ENCODE measurements at regions not wholly inside any gene's neighbourhood (a gene's known extent, or its start where the extent isn't known, plus 50 kb on each side); places are given as distances from the start of the nearest gene placed in this dataset.

DNA sequence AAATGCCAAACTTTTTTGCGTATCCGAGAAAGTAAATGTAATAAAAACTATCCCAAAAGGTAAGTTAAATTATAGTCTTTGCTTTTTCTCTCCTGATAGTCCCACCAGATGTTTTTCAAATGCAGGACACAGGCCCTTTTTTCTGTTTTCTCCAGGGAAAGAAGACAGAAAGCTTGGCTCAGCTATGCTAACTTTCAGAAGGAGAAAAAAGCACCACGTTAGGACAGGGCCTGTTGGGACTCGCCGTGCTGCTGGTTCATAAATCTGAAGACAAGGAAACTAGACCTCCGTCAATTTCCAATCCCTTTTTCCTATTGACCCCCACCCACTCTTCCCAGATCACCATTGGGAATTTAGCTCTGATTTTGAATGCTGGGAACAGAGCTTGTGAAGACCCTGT, 220.9 kb upstream of the SFRP2 start:
- Histone ChIP-seq H3K27me3 (ENCODE audit: insufficient read depth, low read length) (no peaks in the 10 kb centered on the region), H3K4me3 (ENCODE audit: low read length) (no peak overlapping the region), H3K9me3 (ENCODE audit: insufficient read depth, low read depth, low read length) (no peaks in the 10 kb centered on the region), H3K27ac (ENCODE audit: low read depth, low read length) (no peak overlapping the region), H3K36me3 (ENCODE audit: insufficient read depth, low read length) (no peaks in the 10 kb centered on the region), H3K4me1 (ENCODE audit: insufficient read depth, low read length) (no peaks in the 10 kb centered on the region), H3K9ac (ENCODE audit: low read depth, low read length) (no peak overlapping the region)
- 96% methylated on average over 4 of the region's 6 CpGs for WGBS

DNA sequence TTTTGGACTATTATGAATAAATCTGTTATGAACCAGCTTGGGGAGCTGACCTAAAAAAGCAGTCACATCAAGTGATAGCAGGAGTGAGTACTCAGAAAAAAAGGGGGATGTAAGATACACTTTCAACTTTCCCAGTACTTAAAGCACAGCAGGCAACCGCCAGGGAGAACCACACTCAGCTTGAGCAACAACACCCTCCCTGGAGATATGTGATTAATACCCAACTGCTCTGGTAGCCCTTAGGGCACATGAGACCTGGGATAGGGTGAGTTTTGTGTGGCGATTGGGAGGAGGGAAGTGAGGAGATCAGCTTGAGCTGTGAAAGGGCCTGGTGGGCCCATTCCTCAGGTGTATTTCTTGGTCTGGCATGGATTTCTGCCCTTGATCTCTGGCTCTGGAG, 220.3 kb upstream of the SFRP2 start:
- no peaks in the 10 kb centered on the region for H3K9me3 ChIP-seq (ENCODE audit: insufficient read depth, low read depth, low read length)
- H3K4me1 ChIP-seq (ENCODE audit: insufficient read depth, low read length) = no peaks in the 10 kb centered on the region
- H3K36me3 ChIP-seq (ENCODE audit: insufficient read depth, low read length) = no peaks in the 10 kb centered on the region
- no peaks in the 10 kb centered on the region for H3K27me3 ChIP-seq (ENCODE audit: insufficient read depth, low read length)
- no peak overlapping the region for H3K9ac ChIP-seq (ENCODE audit: low read depth, low read length)
- no peak overlapping the region for H3K4me3 ChIP-seq (ENCODE audit: low read length)
- WGBS = 74% methylated on average over 2 of the region's 2 CpGs
- H3K27ac ChIP-seq (ENCODE audit: low read depth, low read length) = no peak overlapping the region

DNA sequence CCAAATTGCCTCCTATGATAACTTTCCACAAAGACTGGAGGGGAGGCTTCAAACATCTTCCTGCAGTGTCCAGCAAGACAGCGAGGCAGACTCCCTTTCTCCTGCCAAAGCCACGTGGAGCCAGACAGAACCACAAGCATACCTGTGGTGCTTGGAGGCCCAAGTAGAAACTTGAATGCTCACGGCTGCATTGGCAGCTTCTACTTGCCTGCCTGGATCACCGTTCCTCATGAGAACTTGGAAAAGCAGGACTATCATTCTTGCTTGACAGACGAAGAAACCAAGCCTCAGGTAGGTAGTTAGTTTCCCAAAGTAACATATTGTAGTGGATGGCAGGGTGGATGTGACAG, 216.3 kb upstream of the SFRP2 start:
- Histone ChIP-seq H3K9me3 (ENCODE audit: insufficient read depth, low read depth, low read length) (no peaks in the 10 kb centered on the region), H3K4me1 (ENCODE audit: insufficient read depth, low read length) (no peaks in the 10 kb centered on the region), H3K27ac (ENCODE audit: low read depth, low read length) (no peak overlapping the region), H3K27me3 (ENCODE audit: insufficient read depth, low read length) (no peaks in the 10 kb centered on the region), H3K9ac (ENCODE audit: low read depth, low read length) (no peak overlapping the region), H3K4me3 (ENCODE audit: low read length) (no peak overlapping the region), H3K36me3 (ENCODE audit: insufficient read depth, low read length) (no peaks in the 10 kb centered on the region)
- WGBS = 92% methylated on average over 5 of the region's 5 CpGs

- no peak overlapping the region for H3K9ac ChIP-seq (ENCODE audit: low read depth, low read length)
- no peak overlapping the region for H3K4me3 ChIP-seq (ENCODE audit: low read length)
- no peaks in the 10 kb centered on the region for H3K27me3 ChIP-seq (ENCODE audit: insufficient read depth, low read length)
- H3K27ac ChIP-seq (ENCODE audit: low read depth, low read length) = no peak overlapping the region
- no peaks in the 10 kb centered on the region for H3K9me3 ChIP-seq (ENCODE audit: insufficient read depth, low read depth, low read length)
- H3K4me1 ChIP-seq (ENCODE audit: insufficient read depth, low read length) = no peaks in the 10 kb centered on the region
- no peaks in the 10 kb centered on the region for H3K36me3 ChIP-seq (ENCODE audit: insufficient read depth, low read length)
- WGBS = 91% methylated on average over 7 of the region's 7 CpGs
Measured at GRCh38 chr4:154004507-154005170, 215.8 kb upstream of the SFRP2 start.

DNA sequence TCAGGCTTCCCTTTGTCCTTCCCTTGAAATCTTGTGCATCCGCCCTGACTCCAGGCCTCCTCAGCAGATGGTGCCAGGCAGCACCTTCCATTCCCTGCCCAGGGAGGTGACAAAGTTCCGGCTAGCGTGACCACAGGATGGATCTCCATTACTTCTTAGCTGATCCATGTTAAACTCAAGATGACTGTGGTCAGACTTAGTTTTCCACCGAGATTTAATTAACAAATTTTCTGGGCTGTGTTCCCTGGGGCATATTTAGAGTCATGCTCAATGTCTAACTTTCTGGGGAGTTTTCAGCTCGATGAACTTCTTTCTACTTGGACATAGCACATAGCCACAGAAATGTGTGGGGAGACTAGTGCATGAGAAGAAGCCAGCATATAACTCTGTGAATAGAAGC, 215.1 kb upstream of the SFRP2 start:
- 94% methylated on average over 5 of the region's 5 CpGs for WGBS
- H3K36me3 ChIP-seq (ENCODE audit: insufficient read depth, low read length) = no peaks in the 10 kb centered on the region
- H3K9ac ChIP-seq (ENCODE audit: low read depth, low read length) = no peak overlapping the region
- no peaks in the 10 kb centered on the region for H3K9me3 ChIP-seq (ENCODE audit: insufficient read depth, low read depth, low read length)
- no peak overlapping the region for H3K27ac ChIP-seq (ENCODE audit: low read depth, low read length)
- no peak overlapping the region for H3K4me3 ChIP-seq (ENCODE audit: low read length)
- no peaks in the 10 kb centered on the region for H3K4me1 ChIP-seq (ENCODE audit: insufficient read depth, low read length)
- H3K27me3 ChIP-seq (ENCODE audit: insufficient read depth, low read length) = no peaks in the 10 kb centered on the region

DNA sequence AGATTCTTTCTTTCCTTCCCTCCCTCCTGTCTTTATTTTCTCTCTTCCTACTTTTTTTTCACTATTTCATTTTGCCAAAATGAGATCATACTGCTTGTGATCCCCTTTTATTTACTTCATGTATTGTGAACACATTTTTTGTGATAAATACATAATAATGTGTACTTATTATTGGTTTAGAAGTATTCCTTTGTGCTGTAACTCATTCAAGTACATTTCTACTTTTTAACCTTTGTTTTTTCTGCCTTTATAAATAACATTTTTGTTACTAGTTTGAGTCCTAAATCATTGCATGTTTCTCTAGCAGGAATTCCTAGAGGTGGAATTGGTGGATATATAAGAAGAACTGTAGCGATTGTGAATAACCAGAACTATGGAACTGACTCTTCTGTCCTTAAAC, 214.5 kb upstream of the SFRP2 start:
- Histone ChIP-seq H3K36me3 (ENCODE audit: insufficient read depth, low read length) (no peaks in the 10 kb centered on the region), H3K9me3 (ENCODE audit: insufficient read depth, low read depth, low read length) (no peaks in the 10 kb centered on the region), H3K27me3 (ENCODE audit: insufficient read depth, low read length) (no peaks in the 10 kb centered on the region), H3K27ac (ENCODE audit: low read depth, low read length) (no peak overlapping the region), H3K4me3 (ENCODE audit: low read length) (no peak overlapping the region), H3K4me1 (ENCODE audit: insufficient read depth, low read length) (no peaks in the 10 kb centered on the region), H3K9ac (ENCODE audit: low read depth, low read length) (no peak overlapping the region)
- 100% methylated on average over 1 of the region's 1 CpG for WGBS

DNA sequence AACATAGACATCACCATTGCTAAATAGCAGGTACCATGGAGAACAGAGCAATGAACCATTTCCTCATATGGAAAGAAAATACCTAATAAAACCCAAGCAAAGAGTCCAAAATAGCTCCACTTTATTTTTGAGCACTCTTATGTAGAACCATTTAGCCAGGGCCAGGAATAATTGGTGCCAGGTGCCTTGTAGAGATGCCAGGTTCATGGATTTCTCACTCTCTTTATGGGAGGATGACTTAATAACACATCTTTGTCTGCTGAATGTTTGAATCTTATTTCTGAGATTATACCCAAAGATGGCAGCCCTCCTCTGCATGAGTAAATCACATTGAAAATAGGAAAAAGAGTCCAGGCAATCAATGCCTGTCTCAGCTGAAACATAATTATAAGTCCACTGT, 212.3 kb upstream of the SFRP2 start:
- H3K36me3 ChIP-seq (ENCODE audit: insufficient read depth, low read length) = no peaks in the 10 kb centered on the region
- no peak overlapping the region for H3K27ac ChIP-seq (ENCODE audit: low read depth, low read length)
- H3K4me3 ChIP-seq (ENCODE audit: low read length) = no peak overlapping the region
- H3K27me3 ChIP-seq (ENCODE audit: insufficient read depth, low read length) = no peaks in the 10 kb centered on the region
- no peaks in the 10 kb centered on the region for H3K4me1 ChIP-seq (ENCODE audit: insufficient read depth, low read length)
- no peaks in the 10 kb centered on the region for H3K9me3 ChIP-seq (ENCODE audit: insufficient read depth, low read depth, low read length)
- no peak overlapping the region for H3K9ac ChIP-seq (ENCODE audit: low read depth, low read length)

- no peak overlapping the region for H3K9ac ChIP-seq (ENCODE audit: low read depth, low read length)
- H3K27ac ChIP-seq (ENCODE audit: low read depth, low read length) = no peak overlapping the region
- no peaks in the 10 kb centered on the region for H3K9me3 ChIP-seq (ENCODE audit: insufficient read depth, low read depth, low read length)
- 80% methylated on average over 4 of the region's 4 CpGs for whole genome bisulfite sequencing
- H3K4me1 ChIP-seq (ENCODE audit: insufficient read depth, low read length) = no peaks in the 10 kb centered on the region
- no peak overlapping the region for H3K4me3 ChIP-seq (ENCODE audit: low read length)
- H3K36me3 ChIP-seq (ENCODE audit: insufficient read depth, low read length) = no peaks in the 10 kb centered on the region
- no peaks in the 10 kb centered on the region for H3K27me3 ChIP-seq (ENCODE audit: insufficient read depth, low read length)
Measured at GRCh38 chr4:153997516-153997915, 208.6 kb upstream of the SFRP2 start.

DNA sequence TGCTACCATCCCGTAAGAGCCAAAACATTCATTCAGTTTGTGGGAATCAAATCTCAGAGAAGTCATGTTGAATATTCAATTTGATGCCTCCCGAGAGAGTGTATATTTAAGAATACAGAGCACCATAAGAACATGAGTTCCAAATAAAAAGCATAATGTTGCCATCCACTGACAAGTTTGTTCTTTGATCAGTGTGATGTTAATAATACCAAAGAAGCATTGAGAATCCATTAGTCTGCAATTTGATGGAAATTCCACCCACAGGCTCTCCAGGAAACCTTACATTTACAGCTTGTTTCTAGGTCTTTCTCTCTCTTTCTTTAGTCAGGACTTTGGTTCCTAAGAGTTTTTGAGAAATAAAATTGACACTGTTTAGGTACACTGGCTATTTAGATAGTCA, 200.6 kb upstream of the SFRP2 start:
- Histone ChIP-seq H3K27me3 (ENCODE audit: insufficient read depth, low read length) (no peaks in the 10 kb centered on the region), H3K4me1 (ENCODE audit: insufficient read depth, low read length) (no peaks in the 10 kb centered on the region), H3K36me3 (ENCODE audit: insufficient read depth, low read length) (no peaks in the 10 kb centered on the region), H3K9me3 (ENCODE audit: insufficient read depth, low read depth, low read length) (no peaks in the 10 kb centered on the region), H3K27ac (ENCODE audit: low read depth, low read length) (no peak overlapping the region), H3K4me3 (ENCODE audit: low read length) (no peak overlapping the region), H3K9ac (ENCODE audit: low read depth, low read length) (no peak overlapping the region)
- WGBS = 86% methylated on average over 1 of the region's 2 CpGs

- no peaks in the 10 kb centered on the region for H3K4me1 ChIP-seq (ENCODE audit: insufficient read depth, low read length)
- H3K9me3 ChIP-seq (ENCODE audit: insufficient read depth, low read depth, low read length) = no peaks in the 10 kb centered on the region
- WGBS = 91% methylated on average over 9 of the region's 9 CpGs
- no peak overlapping the region for H3K4me3 ChIP-seq (ENCODE audit: low read length)
- H3K27me3 ChIP-seq (ENCODE audit: insufficient read depth, low read length) = no peaks in the 10 kb centered on the region
- H3K9ac ChIP-seq (ENCODE audit: low read depth, low read length) = no peak overlapping the region
- no peaks in the 10 kb centered on the region for H3K36me3 ChIP-seq (ENCODE audit: insufficient read depth, low read length)
- H3K27ac ChIP-seq (ENCODE audit: low read depth, low read length) = no peak overlapping the region
Measured at GRCh38 chr4:153988492-153989363, 199.8 kb upstream of the SFRP2 start.

- 60% methylated on average over 1 of the region's 1 CpG for WGBS
- Histone ChIP-seq H3K4me1 (ENCODE audit: insufficient read depth, low read length) (no peaks in the 10 kb centered on the region), H3K36me3 (ENCODE audit: insufficient read depth, low read length) (no peaks in the 10 kb centered on the region), H3K9me3 (ENCODE audit: insufficient read depth, low read depth, low read length) (no peaks in the 10 kb centered on the region), H3K9ac (ENCODE audit: low read depth, low read length) (no peak overlapping the region), H3K27me3 (ENCODE audit: insufficient read depth, low read length) (no peaks in the 10 kb centered on the region), H3K27ac (ENCODE audit: low read depth, low read length) (no peak overlapping the region), H3K4me3 (ENCODE audit: low read length) (no peak overlapping the region)
Measured at GRCh38 chr4:153987291-153987690, 198.4 kb upstream of the SFRP2 start.

Data from HUES64 (cell line).